ENCODE measurements at regions not wholly inside any gene's neighbourhood (a gene's known extent, or its start where the extent isn't known, plus 50 kb on each side); places are given as distances from the start of the nearest gene placed in this dataset.

GRCh38 chr5:121008041-121008440 is 543.9 kb downstream of the PRR16 start:
- DNase-seq (no peak), ATAC-seq (ENCODE audit: low read depth in 2 of 2) (no peak)
- Histone ChIP-seq H3K36me3 (ENCODE audit: control insufficient read depth, insufficient read depth, low read length) (no peaks in the 10 kb centered on the region), H3K27me3 (ENCODE audit: control insufficient read depth, insufficient read depth, low read length) (no peaks in the 10 kb centered on the region), H3K9me3 (ENCODE audit: control insufficient read depth in 2 of 2, low read length in 2 of 2) (no peaks in the 10 kb centered on the region), H3K27ac (ENCODE audit: insufficient read depth, low read length, poor library complexity, severe bottlenecking) (no peak overlapping the region), H3K4me1 (ENCODE audit: control insufficient read depth, insufficient read depth, low read length, poor library complexity, severe bottlenecking) (no peaks in the 10 kb centered on the region), H3K4me3 (ENCODE audit: low read depth, low read length) (no peak overlapping the region)
- Mint-ChIP-seq H3K36me3 (no peaks in the 10 kb centered on the region), H3K27me3 (no peaks in the 10 kb centered on the region), H3K4me1 (no peaks in the 10 kb centered on the region), H3K4me3 (no peak overlapping the region), H3K27ac (no peak overlapping the region), H3K9me3 (peaks cover 0 to 6% (median 0%) of the 10 kb centered on the region in 7 donors)

GRCh38 chr5:121009058-121009457 is 545.0 kb downstream of the PRR16 start:
- DNase-seq (no peak), ATAC-seq (ENCODE audit: low read depth in 2 of 2) (no peak)
- peaks cover 0 to 6% (median 2%) of the 10 kb centered on the region in 7 donors for H3K9me3 Mint-ChIP-seq
- H3K27ac Mint-ChIP-seq = no peak overlapping the region
- H3K27me3 Mint-ChIP-seq = no peaks in the 10 kb centered on the region
- Histone ChIP-seq H3K27me3 (ENCODE audit: control insufficient read depth, insufficient read depth, low read length) (no peaks in the 10 kb centered on the region), H3K36me3 (ENCODE audit: control insufficient read depth, insufficient read depth, low read length) (no peaks in the 10 kb centered on the region), H3K27ac (ENCODE audit: insufficient read depth, low read length, poor library complexity, severe bottlenecking) (no peak overlapping the region), H3K4me1 (ENCODE audit: control insufficient read depth, insufficient read depth, low read length, poor library complexity, severe bottlenecking) (no peaks in the 10 kb centered on the region), H3K9me3 (ENCODE audit: control insufficient read depth in 2 of 2, low read length in 2 of 2) (no peaks in the 10 kb centered on the region), H3K4me3 (ENCODE audit: low read depth, low read length) (no peak overlapping the region)
- no peak overlapping the region for H3K4me3 Mint-ChIP-seq
- no peaks in the 10 kb centered on the region for H3K36me3 Mint-ChIP-seq
- H3K4me1 Mint-ChIP-seq = no peaks in the 10 kb centered on the region

GRCh38 chr5:121018004-121018403 is 553.9 kb downstream of the PRR16 start:
- H3K4me1 ChIP-seq (ENCODE audit: control insufficient read depth, insufficient read depth, low read length, poor library complexity, severe bottlenecking) = no peaks in the 10 kb centered on the region
- H3K36me3 ChIP-seq (ENCODE audit: control insufficient read depth, insufficient read depth, low read length) = no peaks in the 10 kb centered on the region
- no peak overlapping the region for H3K27ac ChIP-seq (ENCODE audit: insufficient read depth, low read length, poor library complexity, severe bottlenecking)
- H3K9me3 Mint-ChIP-seq = peaks cover 0 to 6% (median 4%) of the 10 kb centered on the region in 7 donors
- no peak for ATAC-seq (ENCODE audit: low read depth in 2 of 2)
- H3K36me3 Mint-ChIP-seq = no peaks in the 10 kb centered on the region
- no peaks in the 10 kb centered on the region for H3K4me1 Mint-ChIP-seq
- no peak overlapping the region for H3K4me3 Mint-ChIP-seq
- no peaks in the 10 kb centered on the region for H3K27me3 ChIP-seq (ENCODE audit: control insufficient read depth, insufficient read depth, low read length)
- DNase-seq = no peak
- no peak overlapping the region for H3K4me3 ChIP-seq (ENCODE audit: low read depth, low read length)
- H3K27me3 Mint-ChIP-seq = no peaks in the 10 kb centered on the region
- no peaks in the 10 kb centered on the region for H3K9me3 ChIP-seq (ENCODE audit: control insufficient read depth in 2 of 2, low read length in 2 of 2)
- H3K27ac Mint-ChIP-seq = no peak overlapping the region

- H3K27ac Mint-ChIP-seq = no peak overlapping the region
- ATAC-seq (ENCODE audit: low read depth in 2 of 2) = no peak
- no peaks in the 10 kb centered on the region for H3K4me1 Mint-ChIP-seq
- H3K4me3 ChIP-seq (ENCODE audit: low read depth, low read length) = no peak overlapping the region
- H3K27me3 Mint-ChIP-seq = no peaks in the 10 kb centered on the region
- H3K36me3 ChIP-seq (ENCODE audit: control insufficient read depth, insufficient read depth, low read length) = no peaks in the 10 kb centered on the region
- no peak for DNase-seq
- H3K36me3 Mint-ChIP-seq = no peaks in the 10 kb centered on the region
- no peaks in the 10 kb centered on the region for H3K27me3 ChIP-seq (ENCODE audit: control insufficient read depth, insufficient read depth, low read length)
- no peaks in the 10 kb centered on the region for H3K9me3 ChIP-seq (ENCODE audit: control insufficient read depth in 2 of 2, low read length in 2 of 2)
- H3K4me1 ChIP-seq (ENCODE audit: control insufficient read depth, insufficient read depth, low read length, poor library complexity, severe bottlenecking) = no peaks in the 10 kb centered on the region
- no peak overlapping the region for H3K4me3 Mint-ChIP-seq
- no peak overlapping the region for H3K27ac ChIP-seq (ENCODE audit: insufficient read depth, low read length, poor library complexity, severe bottlenecking)
- peaks cover 0 to 7% (median 4%) of the 10 kb centered on the region in 7 donors for H3K9me3 Mint-ChIP-seq
These were observed 555.0 kb downstream of the PRR16 start for GRCh38 chr5:121019106-121019505.

- DNase-seq (no peak), ATAC-seq (ENCODE audit: low read depth in 2 of 2) (no peak)
- Histone ChIP-seq H3K4me1 (ENCODE audit: control insufficient read depth, insufficient read depth, low read length, poor library complexity, severe bottlenecking) (no peaks in the 10 kb centered on the region), H3K27ac (ENCODE audit: insufficient read depth, low read length, poor library complexity, severe bottlenecking) (no peak overlapping the region), H3K36me3 (ENCODE audit: control insufficient read depth, insufficient read depth, low read length) (no peaks in the 10 kb centered on the region), H3K9me3 (ENCODE audit: control insufficient read depth in 2 of 2, low read length in 2 of 2) (no peaks in the 10 kb centered on the region), H3K27me3 (ENCODE audit: control insufficient read depth, insufficient read depth, low read length) (no peaks in the 10 kb centered on the region), H3K4me3 (ENCODE audit: low read depth, low read length) (no peak overlapping the region)
- H3K9me3 Mint-ChIP-seq = peaks cover 0 to 7% (median 4%) of the 10 kb centered on the region in 7 donors
- H3K4me3 Mint-ChIP-seq = no peak overlapping the region
- no peak overlapping the region for H3K27ac Mint-ChIP-seq
- no peaks in the 10 kb centered on the region for H3K27me3 Mint-ChIP-seq
- H3K4me1 Mint-ChIP-seq = no peaks in the 10 kb centered on the region
- no peaks in the 10 kb centered on the region for H3K36me3 Mint-ChIP-seq
These were observed 555.6 kb downstream of the PRR16 start for GRCh38 chr5:121019734-121020133.

- H3K4me1 Mint-ChIP-seq = no peaks in the 10 kb centered on the region
- H3K36me3 ChIP-seq (ENCODE audit: control insufficient read depth, insufficient read depth, low read length) = no peaks in the 10 kb centered on the region
These were observed 557.6 kb downstream of the PRR16 start for GRCh38 chr5:121021681-121022080.

GRCh38 chr5:121024416-121025311 is 560.6 kb downstream of the PRR16 start:
- Mint-ChIP-seq H3K4me1 (no peaks in the 10 kb centered on the region), H3K4me3 (no peak overlapping the region), H3K27me3 (no peaks in the 10 kb centered on the region), H3K27ac (no peak overlapping the region), H3K9me3 (peaks cover under 1 to 10% (median 5%) of the 10 kb centered on the region in 7 donors), H3K36me3 (no peaks in the 10 kb centered on the region)
- DNase-seq = no peak
- no peak for ATAC-seq (ENCODE audit: low read depth in 2 of 2)
- H3K4me1 ChIP-seq (ENCODE audit: control insufficient read depth, insufficient read depth, low read length, poor library complexity, severe bottlenecking) = no peaks in the 10 kb centered on the region
- H3K27me3 ChIP-seq (ENCODE audit: control insufficient read depth, insufficient read depth, low read length) = no peaks in the 10 kb centered on the region
- no peaks in the 10 kb centered on the region for H3K36me3 ChIP-seq (ENCODE audit: control insufficient read depth, insufficient read depth, low read length)
- no peak overlapping the region for H3K27ac ChIP-seq (ENCODE audit: insufficient read depth, low read length, poor library complexity, severe bottlenecking)
- no peaks in the 10 kb centered on the region for H3K9me3 ChIP-seq (ENCODE audit: control insufficient read depth in 2 of 2, low read length in 2 of 2)
- no peak overlapping the region for H3K4me3 ChIP-seq (ENCODE audit: low read depth, low read length)

More at GRCh38 chr5:121021681-121022080, 557.6 kb downstream of the PRR16 start:
- ATAC-seq (ENCODE audit: low read depth in 2 of 2) = no peak
- Mint-ChIP-seq H3K36me3 (no peaks in the 10 kb centered on the region), H3K27ac (no peak overlapping the region), H3K27me3 (no peaks in the 10 kb centered on the region), H3K4me3 (no peak overlapping the region), H3K9me3 (peaks cover 0 to 7% (median 6%) of the 10 kb centered on the region in 7 donors)
- no peak overlapping the region for H3K4me3 ChIP-seq (ENCODE audit: low read depth, low read length)
- H3K27ac ChIP-seq (ENCODE audit: insufficient read depth, low read length, poor library complexity, severe bottlenecking) = no peak overlapping the region
- no peaks in the 10 kb centered on the region for H3K27me3 ChIP-seq (ENCODE audit: control insufficient read depth, insufficient read depth, low read length)
- H3K9me3 ChIP-seq (ENCODE audit: control insufficient read depth in 2 of 2, low read length in 2 of 2) = no peaks in the 10 kb centered on the region
- no peaks in the 10 kb centered on the region for H3K4me1 ChIP-seq (ENCODE audit: control insufficient read depth, insufficient read depth, low read length, poor library complexity, severe bottlenecking)
- no peak for DNase-seq

- H3K27ac Mint-ChIP-seq = no peak overlapping the region
- Histone ChIP-seq H3K27me3 (ENCODE audit: control insufficient read depth, insufficient read depth, low read length) (no peaks in the 10 kb centered on the region), H3K4me3 (ENCODE audit: low read depth, low read length) (no peak overlapping the region), H3K9me3 (ENCODE audit: control insufficient read depth in 2 of 2, low read length in 2 of 2) (no peaks in the 10 kb centered on the region), H3K27ac (ENCODE audit: insufficient read depth, low read length, poor library complexity, severe bottlenecking) (no peak overlapping the region), H3K4me1 (ENCODE audit: control insufficient read depth, insufficient read depth, low read length, poor library complexity, severe bottlenecking) (no peaks in the 10 kb centered on the region), H3K36me3 (ENCODE audit: control insufficient read depth, insufficient read depth, low read length) (no peaks in the 10 kb centered on the region)
- no peak overlapping the region for H3K4me3 Mint-ChIP-seq
- no peaks in the 10 kb centered on the region for H3K36me3 Mint-ChIP-seq
- H3K4me1 Mint-ChIP-seq = no peaks in the 10 kb centered on the region
- ATAC-seq (ENCODE audit: low read depth in 2 of 2) (no peak), DNase-seq (no peak)
- no peaks in the 10 kb centered on the region for H3K27me3 Mint-ChIP-seq
- peaks cover 0 to 8% (median 5%) of the 10 kb centered on the region in 7 donors for H3K9me3 Mint-ChIP-seq
These were observed 561.6 kb downstream of the PRR16 start for GRCh38 chr5:121025671-121026070.
